ENCODE measurements at regions not wholly inside any gene's neighbourhood (a gene's known extent, or its start where the extent isn't known, plus 50 kb on each side); places are given as distances from the start of the nearest gene placed in this dataset.

DNA sequence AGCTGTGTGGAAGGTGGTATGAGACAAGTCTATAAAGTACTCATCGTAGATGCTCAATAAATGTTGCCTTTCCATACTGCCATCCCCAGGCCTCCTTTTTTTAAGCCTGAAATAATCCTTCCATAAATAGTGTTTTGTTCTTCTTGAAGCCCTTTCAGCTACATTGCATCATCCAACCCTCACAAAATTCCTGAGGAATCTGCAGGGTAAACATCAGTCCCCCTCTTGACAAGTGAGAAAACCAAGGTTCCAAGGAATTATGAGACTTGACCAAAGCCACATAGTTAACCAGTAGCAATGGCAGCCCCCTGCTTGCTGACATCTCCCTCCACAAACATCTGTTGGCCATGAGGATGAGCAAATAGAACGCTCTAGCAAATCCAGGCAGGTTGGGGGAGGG lies 89.7 kb upstream of the CCL1 start:
- TF ChIP-seq, protein P1, sequence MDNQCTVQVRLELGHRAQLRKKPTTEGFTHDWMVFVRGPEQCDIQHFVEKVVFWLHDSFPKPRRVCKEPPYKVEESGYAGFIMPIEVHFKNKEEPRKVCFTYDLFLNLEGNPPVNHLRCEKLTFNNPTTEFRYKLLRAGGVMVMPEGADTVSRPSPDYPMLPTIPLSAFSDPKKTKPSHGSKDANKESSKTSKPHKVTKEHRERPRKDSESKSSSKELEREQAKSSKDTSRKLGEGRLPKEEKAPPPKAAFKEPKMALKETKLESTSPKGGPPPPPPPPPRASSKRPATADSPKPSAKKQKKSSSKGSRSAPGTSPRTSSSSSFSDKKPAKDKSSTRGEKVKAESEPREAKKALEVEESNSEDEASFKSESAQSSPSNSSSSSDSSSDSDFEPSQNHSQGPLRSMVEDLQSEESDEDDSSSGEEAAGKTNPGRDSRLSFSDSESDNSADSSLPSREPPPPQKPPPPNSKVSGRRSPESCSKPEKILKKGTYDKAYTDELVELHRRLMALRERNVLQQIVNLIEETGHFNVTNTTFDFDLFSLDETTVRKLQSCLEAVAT (IDR thresholded peaks at IDR 0.05): no peak
- TF ChIP-seq HNRNPLL (IDR thresholded peaks at IDR 0.05; ENCODE audit: low read depth, low read length, poor library complexity, severe bottlenecking) (no peak), REST (IDR thresholded peaks at IDR 0.05; ENCODE audit: borderline replicate concordance) (no peak), REST (CRISPR knock-in tag; IDR thresholded peaks at IDR 0.05; ENCODE audit: low read depth) (no peak), CTCF (IDR thresholded peaks at IDR 0.05 in 2 of 3, conservative IDR thresholded peaks at IDR 0.05 in 1 of 3; ENCODE audit: insufficient read depth in 2 of 3, low read depth in 1 of 3, low read length in 3 of 3) (no peak), TEAD4 (IDR thresholded peaks at IDR 0.05; ENCODE audit: low read length) (no peak), TEAD4 (CRISPR knock-in tag; IDR thresholded peaks at IDR 0.05; ENCODE audit: borderline replicate concordance) (no peak), FOXK1 (CRISPR knock-in tag; IDR thresholded peaks at IDR 0.05; ENCODE audit: borderline replicate concordance) (no peak), NFE2L1 (tag; IDR thresholded peaks at IDR 0.05; ENCODE audit: borderline replicate concordance, low read depth) (no peak), SMARCC2 (IDR thresholded peaks at IDR 0.05; ENCODE audit: low read depth) (no peak)
